Stimulated activated naive CD4-positive, alpha-beta T cell treated with Interleukin-2 at 50 U/mL for 16 hours (primary cell): ENCODE measurements at regions not wholly inside any gene's neighbourhood (a gene's known extent, or its start where the extent isn't known, plus 50 kb on each side); places are given as distances from the start of the nearest gene placed in this dataset.

Source experiments
- DNase-seq: peaks from one replicate; lab custom pipeline; 2025; lab: John Stamatoyannopoulos, UW

DNA sequence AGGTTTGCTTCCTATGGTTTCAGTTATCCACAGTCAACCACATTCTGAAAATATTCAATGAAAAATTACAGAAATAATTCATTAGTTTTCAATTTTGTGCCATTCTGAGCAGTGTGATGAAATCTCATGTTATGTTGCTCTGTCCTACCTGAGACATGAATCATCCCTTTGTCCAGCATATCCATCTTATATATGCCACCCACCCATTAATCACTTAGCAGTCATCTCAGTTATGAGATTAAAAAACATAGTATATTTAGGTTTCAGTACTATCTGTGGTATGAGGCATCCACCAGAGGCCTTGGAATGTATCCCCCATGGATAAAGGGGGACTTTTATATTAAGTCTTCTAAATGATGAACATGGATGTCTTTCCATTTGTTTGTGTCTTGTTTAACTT is 64.7 kb upstream of the PROK2 start:
- no peak for DNase-seq

DNA sequence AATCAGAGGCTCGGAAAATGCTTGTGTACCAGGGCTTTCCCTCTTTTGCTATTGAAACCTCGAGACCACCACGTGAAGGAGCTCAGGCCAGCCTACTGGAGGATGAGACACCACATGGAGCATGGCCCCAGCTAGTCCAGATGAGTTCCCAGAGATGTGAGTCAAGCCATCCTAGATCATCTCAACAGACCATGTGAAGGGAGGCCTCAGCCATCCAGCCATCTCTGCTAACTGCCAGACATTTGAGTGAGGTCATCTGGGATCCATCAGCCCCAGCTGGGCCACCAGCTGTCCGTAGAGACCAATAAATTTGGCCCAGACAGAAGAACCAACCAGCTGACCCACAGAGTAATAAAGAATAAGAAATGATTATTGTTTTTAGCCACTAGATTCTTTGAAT is 62.8 kb upstream of the PROK2 start:
- no peak for DNase-seq

- DNase-seq = no peak
Observed at GRCh38 chr3:71846185-71846584, 61.2 kb upstream of the PROK2 start.

DNA sequence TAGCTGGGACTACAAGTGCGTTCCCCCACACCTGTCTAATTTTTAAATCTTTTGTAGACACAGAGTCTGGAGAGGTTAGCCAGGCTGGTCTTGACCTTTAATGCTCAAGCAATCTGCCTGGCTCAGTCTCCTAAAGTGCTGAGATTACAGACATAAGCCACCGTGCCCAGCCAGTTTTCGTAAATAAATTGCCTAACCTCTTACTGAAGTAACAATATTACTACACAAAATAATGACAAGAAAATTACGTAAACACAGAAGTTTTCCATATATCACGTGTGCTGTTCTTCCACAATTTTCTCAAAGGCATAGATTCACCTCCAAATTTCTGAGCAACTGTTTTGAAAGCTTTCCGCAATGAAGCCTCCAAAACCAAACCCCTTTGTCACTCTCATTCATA is 58.1 kb upstream of the PROK2 start:
- no peak for DNase-seq

DNA sequence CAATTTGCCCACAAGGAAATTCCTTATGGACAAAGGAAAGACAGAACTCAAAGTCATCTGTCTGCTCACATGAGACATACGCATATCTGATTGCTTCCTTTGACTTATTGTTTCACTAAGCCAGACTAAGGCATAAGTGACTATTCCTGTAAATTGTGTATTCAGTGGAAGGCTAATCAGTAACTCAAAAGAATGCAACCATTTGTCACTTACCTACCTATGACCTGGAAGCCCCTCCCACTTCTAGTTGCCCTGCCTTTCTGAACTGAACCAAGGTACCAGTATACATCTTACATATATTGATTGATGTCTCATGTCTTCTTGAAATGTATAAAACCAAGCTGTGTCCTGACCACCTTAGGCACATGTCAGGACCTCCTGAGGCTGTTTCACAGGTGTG is 53.5 kb upstream of the PROK2 start:
- no peak for DNase-seq
